Neuronal stem cell (in vitro differentiated cells): ENCODE measurements at regions not wholly inside any gene's neighbourhood (a gene's known extent, or its start where the extent isn't known, plus 50 kb on each side); places are given as distances from the start of the nearest gene placed in this dataset.

ENCODE experiments used
- DNase-seq: peaks from one replicate; pipeline ENCODE4 v3.0.0-alpha.2; 2013; ENCODE audit warnings: low spot score
- H2AFZ ChIP-seq: one replicate; pipeline ENCODE4 v1.6.1; 2013; ENCODE audit warnings: mild to moderate bottlenecking, low read length, inconsistent platforms
- H2AK5ac ChIP-seq: 2 replicates; pipeline ENCODE4 v1.6.1; 2013; ENCODE audit warnings: low read depth, mild to moderate bottlenecking, inconsistent platforms, low read length, moderate library complexity, mixed read lengths
- H2BK120ac ChIP-seq: 2 replicates; pipeline ENCODE4 v1.6.1; 2013; ENCODE audit warnings: low read depth, mild to moderate bottlenecking, inconsistent platforms, low read length, moderate library complexity, mixed read lengths
- H2BK12ac ChIP-seq: one replicate; pipeline ENCODE4 v1.6.1; 2013; ENCODE audit warnings: low read length, inconsistent platforms
- H2BK15ac ChIP-seq: 2 replicates; pipeline ENCODE4 v1.6.1; 2013; ENCODE audit warnings: mild to moderate bottlenecking, low read length, inconsistent platforms, mixed read lengths
- H2BK5ac ChIP-seq: one replicate; pipeline ENCODE4 v1.6.1; 2013; ENCODE audit warnings: inconsistent platforms, mild to moderate bottlenecking, low read length, moderate library complexity
- H3K14ac ChIP-seq: one replicate; pipeline ENCODE4 v1.6.1; 2013; ENCODE audit warnings: low read length, inconsistent platforms
- H3K18ac ChIP-seq: 2 replicates; pipeline ENCODE4 v1.6.1; 2013; ENCODE audit warnings: low read length, inconsistent platforms
- H3K23ac ChIP-seq: 2 replicates; pipeline ENCODE4 v1.6.1; 2013; ENCODE audit warnings: low read depth, mild to moderate bottlenecking, mixed read lengths, low read length, inconsistent platforms; ENCODE audit not compliant: poor library complexity
- H3K27ac ChIP-seq: replicated peaks from 3 replicates; pipeline ENCODE4 v1.5.1; 2013; ENCODE audit warnings: low read length, inconsistent platforms
- H3K27me3 ChIP-seq, 3 experiments: 2 replicates each; pipeline ENCODE4 v1.6.1; 2013; ENCODE audit warnings: low read length in 3 of 3, mild to moderate bottlenecking in 2 of 3, inconsistent platforms in 1 of 3, low read depth in 1 of 3, mixed read lengths in 1 of 3, moderate library complexity in 1 of 3; ENCODE audit not compliant: control insufficient read depth in 3 of 3, insufficient read depth in 3 of 3
- H3K36me3 ChIP-seq, 2 donors: replicated peaks in 1 of 2; 2 replicates each; pipeline ENCODE4 v1.6.1; 2013; ENCODE audit warnings: low read length in 2 of 2; ENCODE audit not compliant: control insufficient read depth in 2 of 2, insufficient read depth in 2 of 2
- H3K4ac ChIP-seq: 2 replicates; pipeline ENCODE4 v1.6.1; 2013; ENCODE audit warnings: inconsistent platforms, mild to moderate bottlenecking, low read length, moderate library complexity
- H3K4me1 ChIP-seq, 2 donors: 1 replicate in 1 of 2; 2 replicates in 1 of 2; pipeline ENCODE4 v1.6.1; 2013; ENCODE audit warnings: low read length in 2 of 2, low read depth in 1 of 2; ENCODE audit not compliant: control insufficient read depth in 2 of 2, insufficient read depth in 1 of 2
- H3K4me2 ChIP-seq: one replicate; pipeline ENCODE4 v1.6.1; 2013; ENCODE audit warnings: mild to moderate bottlenecking, low read length, inconsistent platforms; ENCODE audit not compliant: insufficient read depth, poor library complexity, severe bottlenecking
- H3K4me3 ChIP-seq, 2 donors: 2 replicates each; pipeline ENCODE4 v1.5.1; 2013; ENCODE audit warnings: low read length in 2 of 2, mild to moderate bottlenecking in 2 of 2, inconsistent platforms in 1 of 2, moderate library complexity in 1 of 2
- H3K79me1 ChIP-seq: one replicate; pipeline ENCODE4 v1.6.1; 2013; ENCODE audit warnings: low read depth, mild to moderate bottlenecking, inconsistent platforms, low read length, moderate library complexity
- H3K9ac ChIP-seq: one replicate; pipeline ENCODE4 v1.6.1; 2013; ENCODE audit warnings: mild to moderate bottlenecking, low read depth, low read length, inconsistent platforms; ENCODE audit not compliant: poor library complexity
- H3K9me3 ChIP-seq, 2 donors: replicated peaks in 1 of 2; 2 replicates each; pipeline versions ENCODE3 to v1.6.1; 2013; ENCODE audit warnings: low read length in 2 of 2, mild to moderate bottlenecking in 2 of 2, inconsistent platforms in 1 of 2, low read depth in 1 of 2, mixed read lengths in 1 of 2, moderate library complexity in 1 of 2; ENCODE audit not compliant: control insufficient read depth in 2 of 2, insufficient read depth in 1 of 2
- H4K8ac ChIP-seq: one replicate; pipeline ENCODE4 v1.6.1; 2013; ENCODE audit warnings: low read depth, mild to moderate bottlenecking, inconsistent platforms, low read length, moderate library complexity
- H4K91ac ChIP-seq: one replicate; pipeline ENCODE4 v1.6.1; 2013; ENCODE audit warnings: low read length, low read depth, mild to moderate bottlenecking, inconsistent platforms; ENCODE audit not compliant: poor library complexity
- WGBS, 2 donors: extraction: QIAGEN DNeasy Blood & Tissue Kit; methylation state at CpG; one replicate each; pipeline ENCODE4 v1.1.7; 2013; ENCODE audit warnings: missing lambda C conversion rate in 2 of 2, mixed read lengths in 1 of 2; ENCODE audit not compliant: insufficient read length in 2 of 2, insufficient replicate concordance in 1 of 2; ENCODE audit errors: extremely low coverage in 2 of 2; 5-methylcytosine and 5-hydroxymethylcytosine counted together

- WGBS, 2 donors, result 100% methylated on average over 1 of the region's 1 CpG; no CpG with 5 or more reads in 1 of the 2 donors
- Histone ChIP-seq H3K9ac (no peak overlapping the region), H3K4me3 (no peak overlapping the region), H3K79me1 (no peaks in the 10 kb centered on the region), H2AFZ (no peak overlapping the region), H2AK5ac (no peak overlapping the region), H3K4me2 (no peak overlapping the region), H4K91ac (no peak overlapping the region), H3K14ac (no peak overlapping the region), H3K9me3 (no peaks in the 10 kb centered on the region), H3K4me1 (no peaks in the 10 kb centered on the region), H3K27ac (no peak overlapping the region), H3K18ac (no peak overlapping the region), H3K27me3 (no peaks in the 10 kb centered on the region), H3K23ac (no peak overlapping the region), H3K4ac (no peak overlapping the region), H2BK120ac (no peak overlapping the region), H4K8ac (no peak overlapping the region), H2BK5ac (no peak overlapping the region), H2BK15ac (no peak overlapping the region), H2BK12ac (no peak overlapping the region), H3K36me3 (no peaks in the 10 kb centered on the region)
- no peak for DNase-seq
Observed at GRCh38 chr6:63475707-63476106, 96.6 kb upstream of the LOC128125822 start.

GRCh38 chr6:63476302-63476701, 96.0 kb upstream of the LOC128125822 start:
- Histone ChIP-seq H3K4ac (no peak overlapping the region), H2AK5ac (no peak overlapping the region), H3K18ac (no peak overlapping the region), H2BK12ac (no peak overlapping the region), H3K9ac (no peak overlapping the region), H2BK120ac (no peak overlapping the region), H3K14ac (no peak overlapping the region), H4K8ac (no peak overlapping the region), H3K27ac (no peak overlapping the region), H3K4me2 (no peak overlapping the region), H3K36me3 (no peaks in the 10 kb centered on the region), H3K4me3 (no peak overlapping the region), H3K9me3 (no peaks in the 10 kb centered on the region), H3K79me1 (no peaks in the 10 kb centered on the region), H3K27me3 (no peaks in the 10 kb centered on the region), H3K4me1 (no peaks in the 10 kb centered on the region), H3K23ac (no peak overlapping the region), H2AFZ (no peak overlapping the region), H2BK15ac (no peak overlapping the region), H4K91ac (no peak overlapping the region), H2BK5ac (no peak overlapping the region)
- DNase-seq, result no peak
- WGBS, 2 donors, result no CpG with 5 or more reads among the region's 3 CpGs

- Histone ChIP-seq H3K14ac (no peak overlapping the region), H3K4me1 (no peaks in the 10 kb centered on the region), H3K4me2 (no peak overlapping the region), H2AK5ac (no peak overlapping the region), H3K9ac (no peak overlapping the region), H2AFZ (no peak overlapping the region), H3K79me1 (no peaks in the 10 kb centered on the region), H2BK5ac (no peak overlapping the region), H3K27ac (no peak overlapping the region), H4K8ac (no peak overlapping the region), H3K9me3 (no peaks in the 10 kb centered on the region), H3K36me3 (no peaks in the 10 kb centered on the region), H4K91ac (no peak overlapping the region), H3K4ac (no peak overlapping the region), H3K27me3 (no peaks in the 10 kb centered on the region), H3K23ac (no peak overlapping the region), H3K18ac (no peak overlapping the region), H2BK15ac (no peak overlapping the region), H2BK120ac (no peak overlapping the region), H2BK12ac (no peak overlapping the region), H3K4me3 (no peak overlapping the region)
- no peak for DNase-seq
- no CpG with 5 or more reads among the region's 6 CpGs for WGBS, 2 donors
Observed at GRCh38 chr6:63477422-63478040, 94.7 kb upstream of the LOC128125822 start.

- Histone ChIP-seq H4K8ac (no peak overlapping the region), H2AFZ (no peak overlapping the region), H3K4ac (no peak overlapping the region), H4K91ac (no peak overlapping the region), H3K14ac (no peak overlapping the region), H3K27me3 (no peaks in the 10 kb centered on the region), H3K79me1 (no peaks in the 10 kb centered on the region), H3K4me1 (no peaks in the 10 kb centered on the region), H3K4me2 (no peak overlapping the region), H2AK5ac (no peak overlapping the region), H3K4me3 (no peak overlapping the region), H3K23ac (no peak overlapping the region), H2BK5ac (no peak overlapping the region), H2BK12ac (no peak overlapping the region), H2BK120ac (no peak overlapping the region), H3K9ac (no peak overlapping the region), H3K27ac (no peak overlapping the region), H3K36me3 (no peaks in the 10 kb centered on the region), H3K9me3 (no peaks in the 10 kb centered on the region), H3K18ac (no peak overlapping the region), H2BK15ac (no peak overlapping the region)
- DNase-seq, result no peak
- WGBS, 2 donors, result no CpG with 5 or more reads among the region's 1 CpG
Observed at GRCh38 chr6:63478734-63479133, 93.5 kb upstream of the LOC128125822 start.
